ENCODE measurements at regions not wholly inside any gene's neighbourhood (a gene's known extent, or its start where the extent isn't known, plus 50 kb on each side); places are given as distances from the start of the nearest gene placed in this dataset.
"Not testable (repeated sequence)": the region's sequence is repeated elsewhere in the genome, so short reads cannot be mapped to it uniquely, and the experiment has no call there.

DNA sequence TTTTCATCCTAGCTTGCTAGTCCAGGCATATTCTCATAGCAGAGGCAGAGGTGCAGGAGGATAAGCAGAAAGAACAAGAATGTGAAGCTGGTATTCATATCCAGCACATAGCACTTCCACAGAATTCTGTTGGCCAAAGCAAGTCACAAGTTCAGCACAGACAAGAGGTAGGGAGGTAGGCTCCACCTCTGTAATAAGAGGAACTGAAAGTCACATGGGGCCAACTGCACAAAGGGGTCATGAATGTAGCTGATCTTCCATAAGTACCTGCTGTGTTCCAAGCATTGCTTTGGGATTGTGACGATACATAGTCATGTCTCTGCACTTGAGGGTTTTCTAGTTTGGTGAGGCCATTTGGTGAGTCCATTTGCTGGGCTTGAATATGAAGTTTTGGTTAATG is 110.8 kb upstream of the MPHOSPH6 start:
- no peak for ATAC-seq
- TF ChIP-seq, protein P1, sequence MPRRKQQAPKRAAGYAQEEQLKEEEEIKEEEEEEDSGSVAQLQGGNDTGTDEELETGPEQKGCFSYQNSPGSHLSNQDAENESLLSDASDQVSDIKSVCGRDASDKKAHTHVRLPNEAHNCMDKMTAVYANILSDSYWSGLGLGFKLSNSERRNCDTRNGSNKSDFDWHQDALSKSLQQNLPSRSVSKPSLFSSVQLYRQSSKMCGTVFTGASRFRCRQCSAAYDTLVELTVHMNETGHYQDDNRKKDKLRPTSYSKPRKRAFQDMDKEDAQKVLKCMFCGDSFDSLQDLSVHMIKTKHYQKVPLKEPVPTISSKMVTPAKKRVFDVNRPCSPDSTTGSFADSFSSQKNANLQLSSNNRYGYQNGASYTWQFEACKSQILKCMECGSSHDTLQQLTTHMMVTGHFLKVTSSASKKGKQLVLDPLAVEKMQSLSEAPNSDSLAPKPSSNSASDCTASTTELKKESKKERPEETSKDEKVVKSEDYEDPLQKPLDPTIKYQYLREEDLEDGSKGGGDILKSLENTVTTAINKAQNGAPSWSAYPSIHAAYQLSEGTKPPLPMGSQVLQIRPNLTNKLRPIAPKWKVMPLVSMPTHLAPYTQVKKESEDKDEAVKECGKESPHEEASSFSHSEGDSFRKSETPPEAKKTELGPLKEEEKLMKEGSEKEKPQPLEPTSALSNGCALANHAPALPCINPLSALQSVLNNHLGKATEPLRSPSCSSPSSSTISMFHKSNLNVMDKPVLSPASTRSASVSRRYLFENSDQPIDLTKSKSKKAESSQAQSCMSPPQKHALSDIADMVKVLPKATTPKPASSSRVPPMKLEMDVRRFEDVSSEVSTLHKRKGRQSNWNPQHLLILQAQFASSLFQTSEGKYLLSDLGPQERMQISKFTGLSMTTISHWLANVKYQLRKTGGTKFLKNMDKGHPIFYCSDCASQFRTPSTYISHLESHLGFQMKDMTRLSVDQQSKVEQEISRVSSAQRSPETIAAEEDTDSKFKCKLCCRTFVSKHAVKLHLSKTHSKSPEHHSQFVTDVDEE (CRISPR knock-in tag; IDR thresholded peaks at IDR 0.05): no peak
- TF ChIP-seq ZNF565 (CRISPR knock-in tag; conservative IDR thresholded peaks at IDR 0.05; ENCODE audit: low read depth): no peak
- TF ChIP-seq ZFP30 (CRISPR knock-in tag; IDR thresholded peaks at IDR 0.05): no peak
- no peak for TF ChIP-seq CSDC2 (CRISPR knock-in tag; IDR thresholded peaks at IDR 0.05)
- no peak for TF ChIP-seq ZNF8 (CRISPR knock-in tag; IDR thresholded peaks at IDR 0.05)
- no peak for TF ChIP-seq TOX (CRISPR knock-in tag; IDR thresholded peaks at IDR 0.05; ENCODE audit: borderline replicate concordance)
- TF ChIP-seq CREB5 (CRISPR knock-in tag; IDR thresholded peaks at IDR 0.05; ENCODE audit: low read depth): no peak

GRCh38 chr16:82275349-82275748 is 105.3 kb upstream of the MPHOSPH6 start:
- not testable (repeated sequence) for ATAC-seq

DNA sequence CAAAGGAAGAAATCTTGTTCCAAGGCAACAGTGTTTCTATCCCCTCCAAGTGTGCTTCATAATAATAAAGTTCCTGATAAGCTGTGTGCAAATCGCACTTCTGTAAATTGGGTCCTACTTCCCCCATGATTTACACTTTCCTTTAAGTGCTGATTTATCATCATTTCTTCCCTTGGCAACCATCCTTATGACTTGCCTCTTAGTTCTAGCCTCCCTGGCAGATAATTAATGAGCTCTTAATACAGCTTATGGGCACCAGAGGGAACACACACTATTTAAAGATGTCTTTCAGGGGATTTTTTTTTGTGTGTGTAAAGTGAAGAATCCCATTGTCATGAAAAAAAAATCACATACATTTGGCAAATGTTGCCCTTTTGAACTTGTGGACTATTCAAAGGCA is 101.6 kb upstream of the MPHOSPH6 start:
- no peak for TF ChIP-seq ZNF70 (CRISPR knock-in tag; IDR thresholded peaks at IDR 0.05)

DNA sequence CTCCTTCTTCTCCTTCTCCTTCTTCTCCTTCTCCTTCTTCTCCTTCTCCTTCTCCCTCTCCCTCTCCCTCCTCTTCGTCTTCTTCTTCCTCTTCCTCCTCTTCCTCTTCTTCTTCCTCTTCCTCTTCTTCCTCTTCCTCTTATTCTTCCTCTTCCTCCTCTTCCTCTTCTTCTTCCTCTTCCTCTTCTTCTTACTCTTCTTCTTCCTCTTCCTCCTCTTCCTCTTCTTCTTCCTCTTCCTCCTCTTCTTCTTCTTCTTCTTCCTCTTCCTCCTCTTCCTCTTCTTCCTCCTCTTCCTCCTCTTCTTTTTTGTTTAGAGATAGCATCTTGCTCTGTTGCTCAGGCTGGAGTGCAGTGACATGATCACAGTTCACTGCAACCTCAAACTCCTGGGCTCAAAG is 97.7 kb upstream of the MPHOSPH6 start:
- ATAC-seq: not testable (repeated sequence)

More for the DNA sequence above, 101.6 kb upstream of the MPHOSPH6 start:
- no peak for ATAC-seq

GRCh38 chr16:82265809-82266208 is 95.8 kb upstream of the MPHOSPH6 start:
- TF ChIP-seq POU6F1 (CRISPR knock-in tag; IDR thresholded peaks at IDR 0.05; ENCODE audit: borderline replicate concordance, low read depth) (no peak), SNAI2 (CRISPR knock-in tag; IDR thresholded peaks at IDR 0.05) (no peak), ARNTL (CRISPR knock-in tag; IDR thresholded peaks at IDR 0.05; ENCODE audit: borderline replicate concordance, low read depth) (no peak), CSDC2 (CRISPR knock-in tag; IDR thresholded peaks at IDR 0.05) (no peak), OSR1 (CRISPR knock-in tag; IDR thresholded peaks at IDR 0.05) (no peak), ISL1 (CRISPR knock-in tag; IDR thresholded peaks at IDR 0.05) (no peak), BACH2 (CRISPR knock-in tag; IDR thresholded peaks at IDR 0.05; ENCODE audit: borderline replicate concordance) (no peak)
- no peak for ATAC-seq

DNA sequence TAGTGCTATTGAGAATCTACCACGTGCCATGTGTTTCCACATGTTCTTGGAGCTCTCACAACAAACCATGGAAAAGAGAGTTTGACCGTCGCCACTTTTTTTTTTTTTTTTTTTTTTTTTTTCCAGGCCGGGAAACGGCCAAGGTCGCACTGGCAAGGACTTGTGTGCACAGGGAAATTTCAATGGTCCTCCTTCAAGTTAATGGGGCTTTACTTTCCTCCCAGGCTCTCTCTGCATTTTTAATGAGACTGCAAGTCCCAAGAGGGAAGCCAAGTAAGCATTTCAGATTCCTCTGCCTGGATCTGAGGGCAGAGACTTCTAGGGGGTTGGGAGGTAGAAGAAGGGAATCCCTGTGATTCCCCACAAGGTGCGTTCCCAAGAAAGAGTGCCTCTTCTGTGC is 94.7 kb upstream of the MPHOSPH6 start:
- ATAC-seq: no peak
- TF ChIP-seq BACH2 (CRISPR knock-in tag; IDR thresholded peaks at IDR 0.05; ENCODE audit: borderline replicate concordance) (no peak), ZFP30 (CRISPR knock-in tag; IDR thresholded peaks at IDR 0.05) (no peak), GLIS3 (CRISPR knock-in tag; IDR thresholded peaks at IDR 0.05) (no peak), CSRNP3 (CRISPR knock-in tag; IDR thresholded peaks at IDR 0.05) (no peak), RARB (CRISPR knock-in tag; IDR thresholded peaks at IDR 0.05) (no peak), ZC3H10 (CRISPR knock-in tag; IDR thresholded peaks at IDR 0.05) (no peak), SNAI2 (CRISPR knock-in tag; IDR thresholded peaks at IDR 0.05) (no peak), POU6F1 (CRISPR knock-in tag; IDR thresholded peaks at IDR 0.05; ENCODE audit: borderline replicate concordance, low read depth) (no peak), OSR1 (CRISPR knock-in tag; IDR thresholded peaks at IDR 0.05) (no peak), ZFP3 (CRISPR knock-in tag; IDR thresholded peaks at IDR 0.05) (no peak)
- TF ChIP-seq, protein P1 (CRISPR knock-in tag; IDR thresholded peaks at IDR 0.05): no peak
- TF ChIP-seq, protein P2, sequence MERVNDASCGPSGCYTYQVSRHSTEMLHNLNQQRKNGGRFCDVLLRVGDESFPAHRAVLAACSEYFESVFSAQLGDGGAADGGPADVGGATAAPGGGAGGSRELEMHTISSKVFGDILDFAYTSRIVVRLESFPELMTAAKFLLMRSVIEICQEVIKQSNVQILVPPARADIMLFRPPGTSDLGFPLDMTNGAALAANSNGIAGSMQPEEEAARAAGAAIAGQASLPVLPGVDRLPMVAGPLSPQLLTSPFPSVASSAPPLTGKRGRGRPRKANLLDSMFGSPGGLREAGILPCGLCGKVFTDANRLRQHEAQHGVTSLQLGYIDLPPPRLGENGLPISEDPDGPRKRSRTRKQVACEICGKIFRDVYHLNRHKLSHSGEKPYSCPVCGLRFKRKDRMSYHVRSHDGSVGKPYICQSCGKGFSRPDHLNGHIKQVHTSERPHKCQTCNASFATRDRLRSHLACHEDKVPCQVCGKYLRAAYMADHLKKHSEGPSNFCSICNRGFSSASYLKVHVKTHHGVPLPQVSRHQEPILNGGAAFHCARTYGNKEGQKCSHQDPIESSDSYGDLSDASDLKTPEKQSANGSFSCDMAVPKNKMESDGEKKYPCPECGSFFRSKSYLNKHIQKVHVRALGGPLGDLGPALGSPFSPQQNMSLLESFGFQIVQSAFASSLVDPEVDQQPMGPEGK (CRISPR knock-in tag; IDR thresholded peaks at IDR 0.05; ENCODE audit: borderline replicate concordance): no peak

All from SK-N-SH treated with all-trans-retinoic acid at 6 μM for 48 hours (cell line).